SIG-M5 (cell line): ENCODE measurements at regions not wholly inside any gene's neighbourhood (a gene's known extent, or its start where the extent isn't known, plus 50 kb on each side); places are given as distances from the start of the nearest gene placed in this dataset.
A peak's percentile ranks its signal among the peaks of the same experiment; 100 is the strongest.
"Not testable (repeated sequence)": the region's sequence is repeated elsewhere in the genome, so short reads cannot be mapped to it uniquely, and the experiment has no call there.

Experiments
- DNase-seq: peaks from one replicate; lab custom pipeline; 2025; lab: John Stamatoyannopoulos, UW

DNA sequence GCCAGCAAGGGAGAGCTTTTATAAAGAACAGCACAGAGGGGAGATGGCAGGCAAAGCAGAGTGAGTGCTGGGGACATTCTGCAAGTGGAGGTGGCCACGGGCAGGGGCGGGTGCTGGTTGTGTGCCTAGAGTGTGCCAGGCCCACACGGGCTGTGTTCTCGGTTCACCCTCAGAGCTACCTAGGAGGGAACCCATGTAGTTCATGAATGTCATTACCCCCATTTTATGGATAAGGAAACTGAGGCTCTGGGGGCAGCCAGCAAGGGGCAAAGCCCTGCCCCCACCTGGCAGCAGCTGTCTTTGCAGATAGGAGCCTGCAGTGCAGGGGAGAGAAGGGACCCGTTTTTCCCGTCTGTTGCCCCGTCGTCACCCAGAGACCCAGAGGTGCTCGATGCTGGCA is 85.2 kb upstream of the NCOR2 start:
- no peak for DNase-seq

DNA sequence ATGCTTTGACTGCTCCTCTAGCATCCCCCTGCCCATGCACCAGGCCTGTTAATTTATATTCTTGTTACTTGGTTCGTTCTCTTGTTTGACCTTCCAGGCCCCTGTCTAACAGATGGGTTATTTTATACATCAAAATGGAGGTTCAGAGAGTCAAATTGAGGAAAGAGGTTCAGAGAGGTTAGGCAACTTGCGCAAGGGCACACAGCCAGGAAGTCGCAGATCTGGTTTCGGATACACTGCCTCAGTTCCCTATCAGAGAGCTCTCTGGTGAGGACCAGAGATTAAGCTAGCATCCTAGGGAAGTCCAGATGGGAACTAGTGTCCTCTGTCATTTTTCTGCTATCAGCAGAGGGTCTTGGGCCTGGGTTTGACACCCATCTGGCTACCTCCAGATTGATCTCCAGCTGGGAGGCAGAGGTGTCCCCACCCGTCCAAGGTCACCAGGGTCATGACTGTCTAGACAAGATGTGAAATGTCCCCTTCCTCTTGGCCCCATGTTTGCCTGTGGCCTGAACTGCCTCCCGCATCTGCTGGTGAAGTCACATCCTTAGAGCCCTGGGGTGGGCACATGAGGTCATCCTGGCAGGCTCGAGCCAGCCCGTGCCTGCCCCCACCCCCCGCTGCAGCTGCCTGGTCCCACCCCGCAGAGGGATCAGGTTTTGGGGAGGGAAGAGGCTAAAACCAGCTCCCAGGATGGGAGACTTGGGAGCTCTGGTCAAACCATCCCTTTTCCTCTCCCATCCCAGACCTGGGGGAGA is 84.3 kb upstream of the NCOR2 start:
- DNase-seq, result no peak

DNA sequence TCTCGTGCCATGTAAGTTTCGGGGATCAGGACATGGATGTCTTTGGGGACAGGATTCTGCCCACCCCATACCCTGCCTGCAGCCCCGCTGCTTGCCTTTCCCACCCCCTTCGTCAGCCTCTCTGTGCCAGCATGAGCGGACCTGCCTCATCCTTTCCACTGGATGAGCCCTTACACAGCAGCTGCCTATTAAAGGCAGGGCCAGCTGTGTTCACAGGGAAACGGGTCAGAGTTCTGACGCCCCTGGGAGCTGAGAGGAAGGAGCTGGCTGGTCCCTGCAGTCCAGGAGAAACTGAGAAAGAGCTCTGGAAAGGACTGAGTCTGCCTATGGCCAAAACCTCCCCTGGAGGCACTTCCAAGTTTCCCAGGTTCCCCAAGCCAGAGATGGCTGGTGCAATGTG is 83.5 kb upstream of the NCOR2 start:
- DNase-seq, result no peak

DNA sequence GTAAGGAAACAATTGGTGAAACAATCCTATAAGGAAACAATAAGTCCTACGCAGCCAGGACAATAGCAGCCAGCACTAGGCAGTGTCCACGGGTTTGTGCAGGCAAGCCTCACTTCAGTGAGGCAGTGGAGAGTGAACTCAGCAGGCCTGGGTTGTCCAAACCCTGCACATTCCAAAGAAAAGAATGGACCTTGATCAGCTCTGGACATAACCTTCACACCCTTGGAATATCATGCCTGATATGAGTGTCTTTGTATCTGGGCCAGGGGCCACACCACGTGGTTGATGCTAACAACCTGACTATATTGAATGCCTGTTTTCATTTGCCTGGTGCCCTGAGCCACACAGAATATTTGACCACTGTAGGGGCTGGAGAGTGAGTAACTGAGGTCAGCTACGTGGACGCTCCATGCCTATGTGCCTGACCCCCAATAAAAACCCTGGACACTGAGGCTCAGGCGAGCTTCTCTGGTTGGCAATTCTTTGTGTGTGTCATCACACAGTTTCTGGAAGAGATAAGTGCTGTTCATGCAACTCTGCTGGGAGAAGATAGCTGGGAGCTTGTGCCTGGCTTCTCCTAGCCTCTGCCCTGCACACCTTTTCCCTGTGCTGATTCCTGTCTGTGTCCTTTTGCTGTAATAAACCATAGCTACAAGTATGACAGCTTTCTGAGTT is 81.4 kb upstream of the NCOR2 start:
- DNase-seq, result no peak

DNA sequence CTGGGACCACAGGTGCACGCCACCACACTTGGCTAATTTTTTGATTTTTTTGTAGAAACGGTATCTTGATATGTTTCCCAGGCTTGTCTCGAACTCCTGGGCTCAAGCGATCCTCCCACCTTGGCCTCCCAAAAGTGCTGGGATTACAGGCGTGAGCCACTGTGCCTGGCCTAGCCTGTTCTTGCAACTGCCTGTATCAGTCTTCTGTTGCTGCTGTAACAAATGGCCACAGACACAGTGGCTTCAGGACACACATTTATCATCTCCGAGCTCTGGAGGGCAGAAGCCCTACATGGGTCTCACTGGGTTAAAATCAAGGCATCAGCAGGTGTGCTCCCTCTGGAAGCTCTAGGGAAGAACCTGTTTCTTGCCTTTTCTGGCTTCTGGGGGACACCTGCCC is 79.9 kb upstream of the NCOR2 start:
- no peak for DNase-seq

DNA sequence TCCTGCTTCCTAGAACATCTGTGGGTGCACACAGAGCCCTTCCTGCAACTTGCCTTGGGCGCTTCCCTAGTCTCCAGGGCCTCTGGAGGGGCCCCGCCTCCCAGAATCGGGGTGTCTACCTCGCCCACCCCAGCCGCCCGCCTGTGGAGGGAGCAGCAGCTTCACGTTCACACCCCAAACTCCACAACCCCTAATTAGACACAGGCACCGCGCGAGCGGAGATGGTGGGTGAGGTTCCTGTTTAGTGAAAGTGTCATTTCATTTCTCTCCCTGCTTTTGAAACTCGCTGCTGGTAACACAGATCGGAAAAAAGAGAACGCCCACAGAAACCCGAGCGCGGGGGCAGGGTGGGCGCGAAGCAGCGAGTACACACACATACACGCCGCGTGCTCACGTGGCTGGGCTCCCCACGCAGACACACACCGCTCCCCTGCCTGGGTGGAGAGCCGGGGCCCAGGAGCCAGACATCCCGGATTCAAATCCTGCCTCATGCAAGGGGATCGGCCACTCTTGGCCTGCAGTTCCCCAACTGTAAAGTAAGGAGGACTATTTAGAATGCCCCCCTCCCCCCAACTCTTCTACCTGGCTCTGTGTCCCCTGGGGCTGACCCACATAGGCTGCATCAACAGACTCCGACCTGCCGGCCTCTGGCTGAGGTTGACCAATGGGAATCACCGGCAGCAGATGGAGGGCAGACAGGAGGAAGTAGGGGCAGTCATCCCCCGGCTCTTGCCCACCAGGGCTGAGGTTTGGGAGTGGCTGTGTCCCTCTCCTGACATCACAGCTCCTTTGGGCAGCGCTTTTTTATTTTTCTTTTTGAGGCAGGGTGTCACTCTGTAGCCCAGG is 79.2 kb upstream of the NCOR2 start:
- DNase-seq, result no peak

DNA sequence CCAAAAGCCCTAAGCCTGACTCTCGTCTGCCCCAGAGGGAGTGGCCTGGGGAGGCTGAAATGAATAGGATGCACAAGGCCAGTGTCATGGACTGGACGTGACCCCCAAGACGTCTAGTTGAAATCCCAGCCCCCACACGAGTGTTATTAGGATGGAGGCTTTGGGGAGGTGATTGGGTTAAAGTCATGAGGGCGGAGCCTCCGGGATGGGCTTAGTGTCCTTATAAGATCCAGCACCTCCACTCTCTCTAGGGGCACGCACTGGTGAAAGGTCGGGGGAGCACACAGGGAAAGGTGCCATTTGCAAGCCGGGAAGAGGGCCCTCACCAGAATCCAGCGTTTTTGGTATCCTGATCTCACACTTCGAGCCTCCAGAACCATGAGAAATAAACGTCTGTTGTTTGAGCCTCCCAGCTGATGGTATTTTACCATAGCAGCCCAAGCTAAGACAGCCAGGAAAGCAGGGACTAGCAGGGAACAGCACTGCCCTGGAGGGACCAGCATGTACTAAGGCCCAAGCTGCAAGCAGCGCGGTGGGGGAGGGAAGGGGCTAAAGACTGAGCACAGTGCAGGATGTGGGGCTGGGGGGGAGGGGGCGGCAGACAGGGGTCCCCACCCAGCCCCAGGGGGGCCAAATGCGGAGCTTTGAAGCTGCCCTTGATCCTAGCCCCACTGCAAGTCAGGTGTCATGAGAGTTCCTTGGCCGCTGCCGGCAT is 78.3 kb upstream of the NCOR2 start:
- no peak for DNase-seq

DNA sequence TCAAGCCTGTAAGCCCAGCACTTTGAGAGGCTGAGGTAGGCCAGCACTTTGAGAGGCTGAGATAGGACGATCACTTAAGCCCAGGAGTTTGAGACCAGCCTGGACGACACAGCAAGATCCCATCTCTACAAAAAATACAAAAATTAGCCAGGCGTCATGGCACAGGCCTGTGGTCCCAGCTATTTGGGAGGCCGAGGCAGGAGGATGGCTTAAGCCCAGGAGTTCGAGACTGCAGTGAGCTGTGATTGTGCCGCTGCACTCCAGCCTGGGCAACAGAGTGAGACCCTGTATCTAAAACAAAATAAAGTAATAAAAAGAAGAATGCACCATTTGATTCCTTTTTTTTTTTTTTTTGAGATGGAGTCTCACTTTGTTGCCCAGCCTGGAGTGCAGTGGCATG is 76.4 kb upstream of the NCOR2 start:
- not testable (repeated sequence) for DNase-seq

DNA sequence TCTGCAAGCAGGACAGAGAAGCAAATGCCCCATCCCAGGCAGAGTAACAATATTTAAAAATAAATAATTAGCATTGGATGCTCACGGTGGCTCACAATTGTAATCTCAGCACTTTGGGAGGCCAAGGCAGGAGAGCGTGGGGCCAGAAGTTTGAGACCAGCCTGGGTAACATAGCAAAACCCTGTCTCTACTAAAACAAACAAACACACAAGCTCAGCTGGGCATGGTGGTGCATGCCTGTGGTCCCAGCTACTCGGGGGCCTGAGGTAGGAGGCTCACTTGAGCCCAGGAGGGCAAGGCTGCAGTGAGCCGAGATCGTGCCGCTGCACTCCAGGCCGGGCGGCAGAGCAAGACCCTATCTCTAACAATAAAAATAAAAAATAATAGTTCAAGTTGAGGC is 74.7 kb upstream of the NCOR2 start:
- DNase-seq, result no peak

DNA sequence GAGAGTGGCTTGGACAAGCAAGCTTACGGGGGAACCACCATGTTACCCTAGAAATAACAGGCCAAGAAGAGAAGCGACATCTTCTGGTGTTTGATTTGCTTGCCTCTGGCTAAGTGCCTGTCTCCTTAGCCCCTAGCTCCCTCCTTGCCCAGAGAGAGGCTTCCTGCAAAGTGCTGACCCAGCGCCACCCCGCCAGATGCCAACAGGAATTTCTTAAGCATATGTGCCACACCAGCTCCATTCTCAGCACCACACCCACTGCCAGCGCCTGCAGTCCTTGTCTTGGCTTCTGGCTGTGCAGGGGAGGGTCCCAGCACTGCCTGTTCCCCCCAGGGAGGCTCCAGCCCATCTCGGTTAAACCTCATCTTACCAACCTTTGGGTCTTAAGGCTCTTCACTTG is 74.2 kb upstream of the NCOR2 start:
- DNase-seq, result no peak

DNA sequence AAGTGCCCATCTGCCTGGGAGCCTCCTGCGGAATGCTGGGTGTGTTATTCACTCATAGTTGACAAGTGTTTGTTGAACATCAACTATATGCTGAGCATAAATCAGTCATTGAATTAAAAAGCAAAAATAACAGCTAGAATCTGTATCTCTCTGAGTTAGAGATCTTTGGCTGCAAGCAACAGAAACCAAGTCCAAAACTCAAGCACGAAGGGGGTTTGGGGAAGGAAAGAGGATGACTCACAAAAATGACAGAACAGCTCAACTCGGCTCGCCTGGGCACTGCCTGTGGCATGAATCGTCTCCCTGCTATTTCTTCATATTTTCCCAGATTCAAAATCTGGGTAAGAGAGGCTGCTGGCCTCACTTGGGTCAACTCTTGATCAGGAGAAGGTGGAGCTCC is 72.6 kb upstream of the NCOR2 start:
- DNase-seq, result no peak

DNA sequence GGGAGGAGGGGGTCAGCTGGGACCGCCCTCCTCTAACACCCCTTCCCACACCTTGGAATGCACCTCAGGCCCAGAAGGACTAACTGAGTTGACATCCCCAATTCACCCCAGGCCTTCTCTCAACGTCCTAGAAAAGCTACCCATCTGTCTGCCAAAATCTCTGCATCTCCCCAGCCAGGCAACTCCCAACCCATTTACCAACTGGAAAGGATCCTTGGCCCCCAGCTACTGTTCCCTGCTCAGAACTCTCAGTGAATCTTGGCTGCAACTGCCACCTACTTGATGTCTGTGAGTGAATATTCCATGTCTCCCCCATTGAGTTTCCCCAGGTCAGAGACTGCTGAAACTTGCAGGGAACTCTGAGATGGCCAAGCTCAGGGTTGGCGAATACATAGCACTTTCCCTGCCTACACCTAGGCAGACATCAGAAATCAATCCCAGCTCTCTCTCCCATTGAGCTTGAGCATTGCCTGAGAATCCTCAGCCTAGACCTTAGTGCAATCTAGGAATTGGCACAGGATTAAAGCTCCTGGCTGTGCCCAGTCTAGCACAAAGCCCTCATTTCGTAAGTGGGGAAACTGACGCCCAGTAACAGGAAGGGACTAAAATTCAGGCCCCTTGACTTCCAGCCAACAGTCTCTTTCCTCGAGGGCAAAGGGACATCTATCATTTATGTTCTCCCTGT is 71.9 kb upstream of the NCOR2 start:
- no peak for DNase-seq

DNA sequence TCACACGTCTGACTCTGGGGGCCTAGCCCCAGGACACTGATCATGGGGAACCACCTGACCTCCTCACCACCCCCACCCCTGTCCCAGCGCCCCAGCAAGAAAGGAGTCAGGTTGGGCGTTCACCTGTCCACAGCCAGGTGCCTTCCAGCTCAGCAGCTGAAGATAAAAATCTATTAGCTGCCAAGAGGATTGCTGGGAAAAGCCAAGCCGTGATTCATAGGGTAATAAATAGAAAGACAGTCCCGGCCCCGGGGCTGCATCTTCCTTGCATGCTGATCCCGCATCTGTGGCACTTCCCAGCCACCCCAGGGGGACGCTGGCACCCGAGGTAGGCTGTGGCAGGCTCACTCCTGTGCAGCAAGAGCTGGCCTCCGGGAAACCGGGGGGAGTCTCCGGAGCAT is 70.2 kb upstream of the NCOR2 start:
- no peak for DNase-seq

DNA sequence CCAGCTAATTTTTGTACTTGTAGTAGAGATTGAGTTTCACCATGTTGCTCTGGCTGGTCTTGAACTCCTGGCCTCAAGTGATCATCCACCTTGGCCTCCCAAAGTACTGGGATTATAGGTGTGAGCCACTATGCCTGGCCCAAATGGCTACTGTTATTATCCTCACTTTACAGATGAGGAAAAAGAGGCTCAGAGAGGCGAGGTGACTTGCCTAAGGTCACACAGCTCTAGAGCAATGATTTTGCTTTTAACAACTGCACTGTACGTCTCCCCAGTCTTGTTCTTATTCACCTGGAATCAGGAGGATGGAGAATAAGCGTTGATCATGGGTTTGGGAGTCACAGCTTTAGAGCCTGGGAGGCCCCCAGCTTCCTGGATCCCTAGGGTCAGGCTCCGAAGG is 69.8 kb upstream of the NCOR2 start:
- no peak for DNase-seq

DNA sequence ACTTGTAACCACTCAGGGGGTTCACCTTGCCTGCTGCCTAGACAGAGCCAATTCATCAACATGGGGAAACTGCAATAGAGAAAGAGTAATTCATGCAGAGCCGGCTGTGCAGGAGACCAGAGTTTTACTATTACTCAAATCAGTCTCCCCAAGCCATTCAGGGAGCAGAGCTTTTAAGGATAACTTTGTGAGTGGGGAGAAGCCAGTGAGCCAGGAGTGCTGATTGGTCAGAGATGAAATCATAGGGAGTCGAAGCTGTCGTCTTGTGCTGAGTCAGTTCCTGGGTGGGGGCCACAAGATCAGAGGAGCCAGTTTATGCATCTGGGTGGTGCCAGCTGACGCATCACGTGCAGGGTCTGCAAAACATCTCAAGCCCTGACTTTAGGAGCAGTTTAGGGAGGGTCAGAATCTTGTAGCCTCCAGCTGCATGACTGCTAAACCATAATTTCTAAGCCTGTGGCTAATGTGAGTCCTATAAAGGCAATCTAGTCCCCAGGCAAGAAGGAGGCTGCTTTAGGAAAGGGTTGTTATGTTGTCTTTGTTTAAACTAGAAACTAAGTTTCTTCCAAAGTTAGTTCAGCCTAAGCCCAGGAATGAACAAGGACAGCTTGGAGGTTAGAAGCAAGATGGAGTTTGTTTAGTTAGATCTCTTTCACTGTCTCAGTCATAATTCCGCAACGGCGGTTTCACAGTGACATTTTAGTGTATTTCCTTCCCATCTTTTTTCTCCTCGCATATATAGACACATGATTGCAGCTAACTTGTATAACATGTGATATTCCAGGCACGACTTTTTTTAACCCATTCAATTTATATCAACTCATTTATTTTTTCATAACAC is 68.9 kb upstream of the NCOR2 start:
- DNase-seq, result no peak

DNA sequence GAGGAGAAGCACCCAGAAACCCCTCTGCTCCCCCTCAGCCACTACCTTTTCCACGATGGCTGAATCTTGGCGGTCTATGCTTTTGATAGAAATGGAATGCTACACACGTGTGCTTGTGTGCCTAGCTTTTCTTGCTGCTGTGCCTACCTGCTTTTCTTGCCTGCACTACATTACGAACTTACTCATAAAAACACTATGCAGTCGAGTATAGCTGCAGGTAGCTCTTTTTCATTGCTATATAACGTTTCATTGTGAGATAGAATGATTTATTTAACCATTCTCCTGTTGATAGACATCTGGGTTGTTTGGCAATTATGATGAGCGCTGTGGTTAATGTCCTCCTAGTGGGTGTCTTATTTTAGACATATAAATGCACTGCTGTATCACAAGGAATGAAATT is 67.9 kb upstream of the NCOR2 start:
- no peak for DNase-seq

DNA sequence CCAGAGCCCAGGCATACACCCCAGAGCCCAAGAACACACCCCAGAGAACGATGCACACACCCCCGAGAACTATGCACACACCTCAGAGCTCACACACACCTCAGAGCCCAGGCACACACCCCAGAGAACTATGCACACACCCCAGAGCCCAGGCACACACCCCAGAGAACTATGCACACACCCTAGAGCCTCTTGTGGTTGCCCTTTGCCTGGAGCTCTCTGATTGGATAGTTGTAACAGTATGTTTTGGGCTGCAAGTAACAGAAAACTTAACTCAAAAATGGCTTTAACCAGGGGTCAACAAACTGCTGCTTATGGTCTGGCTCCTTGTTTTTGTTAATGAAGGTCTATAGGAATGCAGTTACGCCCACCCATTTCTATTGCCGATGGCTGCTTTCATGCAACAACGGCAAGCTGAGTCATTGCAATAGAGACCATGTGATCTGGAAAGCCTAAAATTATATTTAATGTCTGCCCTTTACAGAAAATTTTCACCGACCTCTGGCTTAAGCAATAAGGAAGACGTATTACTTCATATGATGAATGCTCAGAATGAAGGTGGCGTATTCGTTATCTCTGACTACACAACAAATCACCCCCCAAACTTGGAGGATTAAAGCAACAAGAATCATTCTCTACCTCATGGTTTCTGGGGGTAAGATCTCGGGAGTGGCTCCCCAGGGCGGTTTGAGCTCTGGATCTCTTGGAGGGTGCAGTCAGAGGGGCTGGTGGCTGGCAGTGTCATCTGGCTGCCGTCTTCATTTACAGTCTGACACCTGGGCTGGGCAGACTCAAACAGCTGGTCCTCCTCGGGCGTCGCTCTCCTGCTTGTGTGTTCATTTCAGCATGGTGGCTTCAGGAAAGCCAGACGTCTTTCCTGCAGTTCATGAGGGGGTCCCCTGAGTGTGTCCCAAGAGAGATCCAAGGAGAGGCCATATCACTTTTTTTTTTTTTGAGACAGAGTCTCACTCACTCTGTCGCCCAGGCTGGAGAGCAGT is 66.3 kb upstream of the NCOR2 start:
- peak; percentile 87 for DNase-seq

DNA sequence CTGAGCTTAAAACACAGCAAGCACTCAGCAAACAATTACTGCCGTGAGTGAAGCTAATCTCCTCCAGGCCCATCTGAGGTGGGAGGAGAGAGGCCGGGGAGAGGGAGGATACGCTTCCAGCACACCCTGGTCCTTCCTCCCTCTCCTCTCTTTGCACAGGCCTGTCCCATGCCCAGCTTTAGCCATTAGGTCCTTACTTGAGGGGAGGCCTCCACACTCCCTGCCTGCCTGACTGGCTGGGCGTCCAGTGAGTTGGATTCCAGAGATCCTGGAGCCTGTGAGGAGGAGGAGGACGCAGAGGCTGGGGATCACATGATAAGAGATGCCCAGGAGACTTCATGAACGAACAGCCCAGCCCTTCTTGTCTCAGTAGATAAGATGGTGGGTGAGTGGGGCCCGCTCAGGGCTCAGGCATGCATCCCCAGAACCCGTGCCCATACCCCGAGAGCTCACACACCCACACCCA is 65.1 kb upstream of the NCOR2 start:
- no peak for DNase-seq

DNA sequence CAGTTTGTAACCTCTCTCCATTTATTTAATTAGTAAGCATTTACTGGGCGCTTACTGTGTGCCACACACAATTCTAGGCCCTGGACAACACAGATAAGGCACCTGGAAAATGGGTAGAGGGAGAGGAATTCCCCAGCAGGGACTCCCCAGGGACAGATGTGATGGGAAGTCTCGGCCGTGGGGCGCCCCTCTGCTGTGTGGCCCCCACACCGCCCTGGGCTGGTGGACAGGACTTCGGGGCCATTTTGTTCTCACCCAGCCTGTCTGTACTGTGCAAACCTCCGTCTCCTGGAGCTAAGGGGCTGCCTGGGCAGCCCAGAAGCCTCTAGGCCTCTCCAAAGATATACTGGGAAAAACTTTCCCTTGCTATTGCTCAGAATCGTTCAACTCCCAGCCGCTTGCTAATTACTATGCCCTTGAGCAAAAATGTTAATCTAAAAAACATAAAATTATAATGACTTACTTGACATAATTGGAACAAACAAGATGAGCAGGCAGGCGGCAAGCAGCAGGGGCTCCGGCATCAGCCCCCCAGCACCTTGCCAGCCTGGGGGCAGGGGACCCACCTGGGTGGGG is 64.4 kb upstream of the NCOR2 start:
- DNase-seq, result no peak
